ENCODE measurements at regions not wholly inside any gene's neighbourhood (a gene's known extent, or its start where the extent isn't known, plus 50 kb on each side); places are given as distances from the start of the nearest gene placed in this dataset.
"Not testable (repeated sequence)": the region's sequence is repeated elsewhere in the genome, so short reads cannot be mapped to it uniquely, and the experiment has no call there.

GRCh38 chr21:10368323-10368798 lies 153.0 kb upstream of the TPTE start:
- in situ Hi-C loops (cut with MboI); H3K4me1 ChIP-seq (replicated peaks in 1 of 2; ENCODE audit: control insufficient read depth in 2 of 2, insufficient read depth in 2 of 2, low read length in 2 of 2); H3K36me3 ChIP-seq (ENCODE audit: control insufficient read depth, insufficient read depth, low read length); H3K27me3 ChIP-seq (ENCODE audit: control insufficient read depth in 2 of 2, insufficient read depth in 2 of 2, low read length in 2 of 2); POLR2A ChIA-PET; H2AFZ ChIP-seq (ENCODE audit: low read depth, low read length); BruUV-seq (replicated peaks); H3K4me3 ChIP-seq; H3K27ac ChIP-seq (ENCODE audit: extremely low read depth, low read depth, low read length); H3K9me3 ChIP-seq (replicated peaks; ENCODE audit: control insufficient read depth, insufficient read depth, low read depth, low read length); FAIRE-seq; H3K9me1 ChIP-seq (ENCODE audit: control insufficient read depth, insufficient read depth, low read length); CTCF ChIA-PET (ENCODE audit: low intra/inter-chr PET ratio); H3K9ac ChIP-seq (ENCODE audit: insufficient read depth in 1 of 2, low read depth in 2 of 2, low read length in 2 of 2); intact Hi-C loops (cut with micrococcal nuclease); H3K79me2 ChIP-seq (ENCODE audit: control insufficient read depth, insufficient read depth, low read length); H4K20me1 ChIP-seq (replicated peaks; ENCODE audit: control insufficient read depth, insufficient read depth, low read length); H3K4me2 ChIP-seq (ENCODE audit: insufficient read depth, low read length); DNase-seq (ENCODE audit: extremely low read depth in 1 of 4, low spot score in 3 of 4): not testable (repeated sequence)
- peak; percentile 15; the same call in 2 of the 3 replicates for ATAC-seq
- WGBS (ENCODE audit: insufficient coverage, low coverage, missing lambda C conversion rate): 6% methylated on average over 15 of the region's 16 CpGs

GRCh38 chr21:10369289-10369688 lies 152.1 kb upstream of the TPTE start:
- BruUV-seq (replicated peaks); H3K36me3 ChIP-seq (ENCODE audit: control insufficient read depth, insufficient read depth, low read length); H4K20me1 ChIP-seq (replicated peaks; ENCODE audit: control insufficient read depth, insufficient read depth, low read length); POLR2A ChIA-PET; FAIRE-seq; H3K27ac ChIP-seq (ENCODE audit: extremely low read depth, low read depth, low read length); H3K27me3 ChIP-seq (ENCODE audit: control insufficient read depth in 2 of 2, insufficient read depth in 2 of 2, low read length in 2 of 2); in situ Hi-C loops (cut with MboI); intact Hi-C loops (cut with micrococcal nuclease); H3K4me1 ChIP-seq (replicated peaks in 1 of 2; ENCODE audit: control insufficient read depth in 2 of 2, insufficient read depth in 2 of 2, low read length in 2 of 2); H3K4me2 ChIP-seq (ENCODE audit: insufficient read depth, low read length); ATAC-seq; H3K9ac ChIP-seq (ENCODE audit: insufficient read depth in 1 of 2, low read depth in 2 of 2, low read length in 2 of 2); CTCF ChIA-PET (ENCODE audit: low intra/inter-chr PET ratio); H2AFZ ChIP-seq (ENCODE audit: low read depth, low read length); H3K9me1 ChIP-seq (ENCODE audit: control insufficient read depth, insufficient read depth, low read length); H3K4me3 ChIP-seq; H3K79me2 ChIP-seq (ENCODE audit: control insufficient read depth, insufficient read depth, low read length); H3K9me3 ChIP-seq (replicated peaks; ENCODE audit: control insufficient read depth, insufficient read depth, low read depth, low read length); DNase-seq (ENCODE audit: extremely low read depth in 1 of 4, low spot score in 3 of 4): not testable (repeated sequence)
- WGBS (ENCODE audit: insufficient coverage, low coverage, missing lambda C conversion rate): no CpG with 5 or more reads among the region's 1 CpG
